CD8-positive, alpha-beta memory T cell (primary cell): ENCODE measurements at regions not wholly inside any gene's neighbourhood (a gene's known extent, or its start where the extent isn't known, plus 50 kb on each side); places are given as distances from the start of the nearest gene placed in this dataset.
"Not testable (repeated sequence)": the region's sequence is repeated elsewhere in the genome, so short reads cannot be mapped to it uniquely, and the experiment has no call there.

Experiments used
- CTCF ChIA-PET: fragments of 350-600 bp; sonication (Branson Sonifier 250); formaldehyde crosslinking; loops from one replicate; lab custom pipeline; 2021; ENCODE audit warnings: antibody characterized with exemption; lab: Charles Lee
- POLR2A ChIA-PET: fragments of 350-600 bp; sonication (Branson Sonifier 250); formaldehyde crosslinking; loops from one replicate; lab custom pipeline; 2021; ENCODE audit warnings: antibody characterized with exemption; lab: Charles Lee
- DNase-seq, 5 donors: peaks; one replicate each; pipeline versions ENCODE4 v3.0.0 to v3.0.0-alpha.2; 2020 to 2022; ENCODE audit warnings: mixed read lengths in 1 of 5
- H3K27ac ChIP-seq: one replicate; pipeline ENCODE4 v1.7.0; 2013; ENCODE audit warnings: low read depth, mild to moderate bottlenecking, low read length, moderate library complexity
- H3K27me3 ChIP-seq: 2 replicates; pipeline ENCODE4 v1.7.0; 2013; ENCODE audit warnings: low read length, mild to moderate bottlenecking; ENCODE audit not compliant: insufficient read depth, poor library complexity, severe bottlenecking
- H3K36me3 ChIP-seq: 2 replicates; pipeline ENCODE4 v1.7.0; 2013; ENCODE audit warnings: mild to moderate bottlenecking, low read length, moderate library complexity; ENCODE audit not compliant: insufficient read depth
- H3K4me1 ChIP-seq: 2 replicates; pipeline ENCODE4 v1.7.0; 2013; ENCODE audit warnings: mild to moderate bottlenecking, low read length, moderate library complexity; ENCODE audit not compliant: insufficient read depth
- H3K4me3 ChIP-seq: 2 replicates; pipeline ENCODE4 v1.7.0; 2013; ENCODE audit warnings: mild to moderate bottlenecking, low read length
- H3K9me3 ChIP-seq: 2 replicates; pipeline ENCODE4 v1.7.0; 2013; ENCODE audit warnings: mild to moderate bottlenecking, low read length
- H3K27ac Mint-ChIP-seq, 8 donors: one replicate each; pipeline ENCODE4 v1.8.0; 2020 to 2021; ENCODE audit warnings: mixed read lengths in 8 of 8, mild to moderate bottlenecking in 6 of 8, inconsistent platforms in 3 of 8, moderate library complexity in 3 of 8
- H3K27me3 Mint-ChIP-seq, 2 donors: one replicate each; pipeline ENCODE4 v1.8.0; 2020 to 2021; ENCODE audit warnings: mixed read lengths in 2 of 2, mild to moderate bottlenecking in 1 of 2, moderate library complexity in 1 of 2
- H3K36me3 Mint-ChIP-seq, 3 donors: one replicate each; pipeline ENCODE4 v1.8.0; 2020 to 2021; ENCODE audit warnings: mixed read lengths in 3 of 3, inconsistent platforms in 1 of 3, mild to moderate bottlenecking in 1 of 3
- H3K4me1 Mint-ChIP-seq, 3 donors: one replicate each; pipeline ENCODE4 v1.8.0; 2020 to 2021; ENCODE audit warnings: mixed read lengths in 3 of 3, inconsistent platforms in 1 of 3, mild to moderate bottlenecking in 1 of 3
- H3K4me3 Mint-ChIP-seq, 7 donors: one replicate each; pipeline ENCODE4 v1.8.0; 2020 to 2021; ENCODE audit warnings: mixed read lengths in 7 of 7, mild to moderate bottlenecking in 6 of 7, moderate library complexity in 4 of 7, inconsistent platforms in 2 of 7
- H3K9me3 Mint-ChIP-seq, 5 donors: one replicate each; pipeline ENCODE4 v1.8.0; 2020 to 2022; ENCODE audit warnings: mixed read lengths in 5 of 5, mild to moderate bottlenecking in 3 of 5, moderate library complexity in 2 of 5, inconsistent platforms in 1 of 5

DNA sequence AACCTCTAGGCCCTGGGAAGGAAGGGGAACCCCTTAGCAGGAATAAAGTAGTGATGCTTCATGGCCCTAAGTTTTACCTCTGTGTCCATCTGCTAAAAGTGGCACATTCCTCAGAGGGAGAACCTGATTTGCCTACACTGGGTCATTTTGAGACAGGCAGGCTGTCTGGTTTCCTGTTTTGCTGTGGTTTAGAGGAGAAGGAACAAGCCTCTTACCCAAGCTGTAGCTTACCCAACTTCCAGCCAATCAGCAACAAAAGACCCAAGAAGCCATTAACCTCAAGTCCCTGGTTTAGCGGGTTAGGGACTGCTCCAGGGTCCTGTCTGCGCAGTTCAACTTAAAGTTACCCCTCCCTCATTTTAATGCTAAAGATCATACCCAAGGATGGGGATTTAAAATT, 411.0 kb downstream of the MAT2B start:
- Histone ChIP-seq H3K27me3 (no peaks in the 10 kb centered on the region), H3K36me3 (no peaks in the 10 kb centered on the region), H3K4me3 (no peak overlapping the region), H3K9me3 (no peaks in the 10 kb centered on the region), H3K4me1 (no peaks in the 10 kb centered on the region), H3K27ac (no peak overlapping the region)
- ChIA-PET POLR2A (no interaction called here), CTCF (no interaction called here)
- peaks cover 0 to 7% (median 0%) of the 10 kb centered on the region in 3 donors for H3K36me3 Mint-ChIP-seq
- DNase-seq = peak in 1 of 5 donors; percentile 39
- peak overlapping the region in 7 of 8 donors; percentile 68 to 91 (median 82) for H3K27ac Mint-ChIP-seq
- peaks cover 5 to 19% (median 10%) of the 10 kb centered on the region in 5 donors for H3K9me3 Mint-ChIP-seq
- no peaks in the 10 kb centered on the region for H3K27me3 Mint-ChIP-seq
- H3K4me1 Mint-ChIP-seq = peaks cover 0 to 13% (median 0%) of the 10 kb centered on the region in 3 donors
- H3K4me3 Mint-ChIP-seq = peak overlapping the region in 3 of 7 donors; percentile 21 to 32 (median 24)

DNA sequence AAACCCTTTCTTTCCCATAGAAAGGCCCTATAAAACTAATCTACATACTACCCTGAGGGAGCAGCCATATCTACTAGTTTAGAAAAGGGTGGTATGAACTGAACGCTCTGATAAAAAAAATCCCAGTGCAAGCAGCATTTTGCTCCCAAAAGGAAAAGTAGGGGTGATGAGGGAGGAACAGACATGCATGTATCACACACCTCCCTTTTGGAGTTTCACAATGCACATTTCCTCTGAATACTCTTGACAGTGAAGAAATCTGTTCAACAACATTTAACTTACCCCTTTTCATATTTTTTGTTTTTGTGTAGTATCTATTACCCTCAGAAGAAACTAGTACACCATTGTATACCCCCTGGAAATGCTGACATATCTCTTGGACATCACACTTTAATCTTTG, 411.4 kb downstream of the MAT2B start:
- Mint-ChIP-seq H3K27ac (peak overlapping the region in 6 of 8 donors; percentile 10 to 91 (median 78)), H3K36me3 (peaks cover 0 to 7% (median 0%) of the 10 kb centered on the region in 3 donors), H3K9me3 (peaks cover 5 to 19% (median 10%) of the 10 kb centered on the region in 5 donors), H3K27me3 (no peaks in the 10 kb centered on the region), H3K4me3 (peak overlapping the region in 1 of 7 donors; percentile 19), H3K4me1 (peaks cover 0 to 13% (median 0%) of the 10 kb centered on the region in 3 donors)
- H3K27me3 ChIP-seq = no peaks in the 10 kb centered on the region
- H3K36me3 ChIP-seq = no peaks in the 10 kb centered on the region
- no peak overlapping the region for H3K4me3 ChIP-seq
- no peaks in the 10 kb centered on the region for H3K9me3 ChIP-seq
- no peak for DNase-seq
- no peaks in the 10 kb centered on the region for H3K4me1 ChIP-seq
- no peak overlapping the region for H3K27ac ChIP-seq
- POLR2A ChIA-PET = no interaction called here
- CTCF ChIA-PET = no interaction called here

- Mint-ChIP-seq H3K27me3 (no peaks in the 10 kb centered on the region), H3K9me3 (peaks cover 5 to 19% (median 9%) of the 10 kb centered on the region in 5 donors), H3K36me3 (peaks cover 0 to 7% (median 0%) of the 10 kb centered on the region in 3 donors), H3K4me1 (peaks cover 0 to 13% (median 0%) of the 10 kb centered on the region in 3 donors), H3K4me3 (no peak overlapping the region), H3K27ac (peak overlapping the region in 3 of 8 donors; percentile 20 to 80 (median 49))
- Histone ChIP-seq H3K9me3 (no peaks in the 10 kb centered on the region), H3K36me3 (no peaks in the 10 kb centered on the region), H3K27me3 (no peaks in the 10 kb centered on the region), H3K4me3 (no peak overlapping the region), H3K27ac (no peak overlapping the region), H3K4me1 (no peaks in the 10 kb centered on the region)
- ChIA-PET CTCF (no interaction called here), POLR2A (no interaction called here)
- DNase-seq = no peak
These were observed 412.3 kb downstream of the MAT2B start for GRCh38 chr5:163917747-163918146.

GRCh38 chr5:163934990-163935389, 429.6 kb downstream of the MAT2B start:
- H3K27ac ChIP-seq, H3K4me1 ChIP-seq, POLR2A ChIA-PET, H3K27me3 ChIP-seq, H3K9me3 ChIP-seq, H3K27me3 Mint-ChIP-seq, H3K4me3 ChIP-seq, H3K36me3 ChIP-seq, H3K27ac Mint-ChIP-seq, H3K36me3 Mint-ChIP-seq, H3K4me1 Mint-ChIP-seq, CTCF ChIA-PET, H3K4me3 Mint-ChIP-seq, DNase-seq: not testable (repeated sequence)
- peaks cover 0 to 13% (median 8%) of the 10 kb centered on the region in 5 donors for H3K9me3 Mint-ChIP-seq

DNA sequence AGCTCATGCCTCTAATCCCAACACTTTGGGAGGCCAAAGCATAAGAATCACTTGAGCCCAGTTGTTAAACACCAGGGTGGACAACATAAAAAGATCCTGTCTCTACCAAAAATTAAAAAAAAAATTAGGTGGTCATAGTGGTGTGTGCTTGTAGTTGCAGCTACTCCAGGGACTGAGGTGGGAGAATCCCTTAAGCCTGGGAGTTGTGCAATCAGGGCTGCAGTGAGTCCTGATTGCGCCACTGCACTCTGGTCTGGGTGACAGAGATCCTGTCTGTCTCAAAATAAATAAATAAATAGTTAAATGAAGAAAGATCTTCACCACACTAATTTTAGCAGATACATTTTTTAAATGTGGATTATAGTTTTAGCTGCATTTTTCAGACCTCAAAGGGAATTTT, 433.2 kb downstream of the MAT2B start:
- peaks cover 0 to 1% (median 0%) of the 10 kb centered on the region in 3 donors for H3K36me3 Mint-ChIP-seq
- H3K27me3 Mint-ChIP-seq = no peaks in the 10 kb centered on the region
- no peaks in the 10 kb centered on the region for H3K4me1 Mint-ChIP-seq
- DNase-seq = no peak
- H3K36me3 ChIP-seq = no peaks in the 10 kb centered on the region
- CTCF ChIA-PET = no interaction called here
- H3K27ac ChIP-seq = no peak overlapping the region
- no peaks in the 10 kb centered on the region for H3K4me1 ChIP-seq
- no peak overlapping the region for H3K27ac Mint-ChIP-seq
- H3K27me3 ChIP-seq = no peaks in the 10 kb centered on the region
- no peak overlapping the region for H3K4me3 Mint-ChIP-seq
- POLR2A ChIA-PET = no interaction called here
- peaks cover 0 to 8% (median 6%) of the 10 kb centered on the region in 5 donors for H3K9me3 Mint-ChIP-seq
- no peaks in the 10 kb centered on the region for H3K9me3 ChIP-seq
- H3K4me3 ChIP-seq = no peak overlapping the region

- Histone ChIP-seq H3K36me3 (no peaks in the 10 kb centered on the region), H3K4me1 (no peaks in the 10 kb centered on the region), H3K4me3 (no peak overlapping the region), H3K9me3 (no peaks in the 10 kb centered on the region), H3K27ac (no peak overlapping the region), H3K27me3 (no peaks in the 10 kb centered on the region)
- Mint-ChIP-seq H3K4me1 (no peaks in the 10 kb centered on the region), H3K27me3 (no peaks in the 10 kb centered on the region), H3K4me3 (no peak overlapping the region), H3K27ac (no peak overlapping the region), H3K36me3 (peaks cover 0 to 1% (median 0%) of the 10 kb centered on the region in 3 donors), H3K9me3 (peaks cover 0 to 3% (median 0%) of the 10 kb centered on the region in 5 donors)
- ChIA-PET POLR2A (no interaction called here), CTCF (no interaction called here)
- no peak for DNase-seq
These were observed 435.7 kb downstream of the MAT2B start for GRCh38 chr5:163941079-163941478.

GRCh38 chr5:163943546-163943945, 438.1 kb downstream of the MAT2B start:
- H3K4me3 ChIP-seq = no peak overlapping the region
- H3K36me3 ChIP-seq = no peaks in the 10 kb centered on the region
- no peaks in the 10 kb centered on the region for H3K4me1 ChIP-seq
- H3K36me3 Mint-ChIP-seq = no peaks in the 10 kb centered on the region
- DNase-seq = no peak
- ChIA-PET CTCF (no interaction called here), POLR2A (no interaction called here)
- H3K27me3 ChIP-seq = no peaks in the 10 kb centered on the region
- no peaks in the 10 kb centered on the region for H3K9me3 ChIP-seq
- H3K4me1 Mint-ChIP-seq = no peaks in the 10 kb centered on the region
- no peak overlapping the region for H3K27ac Mint-ChIP-seq
- H3K27me3 Mint-ChIP-seq = no peaks in the 10 kb centered on the region
- no peak overlapping the region for H3K27ac ChIP-seq
- H3K4me3 Mint-ChIP-seq = no peak overlapping the region
- peaks cover 0 to 3% (median 0%) of the 10 kb centered on the region in 5 donors for H3K9me3 Mint-ChIP-seq

GRCh38 chr5:163944738-163945137, 439.3 kb downstream of the MAT2B start:
- Mint-ChIP-seq H3K4me1 (no peaks in the 10 kb centered on the region), H3K27ac (no peak overlapping the region), H3K36me3 (no peaks in the 10 kb centered on the region), H3K4me3 (no peak overlapping the region), H3K27me3 (no peaks in the 10 kb centered on the region), H3K9me3 (peaks cover 0 to 6% (median 3%) of the 10 kb centered on the region in 5 donors)
- Histone ChIP-seq H3K27me3 (no peaks in the 10 kb centered on the region), H3K4me3 (no peak overlapping the region), H3K9me3 (no peaks in the 10 kb centered on the region), H3K27ac (no peak overlapping the region), H3K4me1 (no peaks in the 10 kb centered on the region), H3K36me3 (no peaks in the 10 kb centered on the region)
- DNase-seq = no peak
- ChIA-PET POLR2A (no interaction called here), CTCF (no interaction called here)
